GM21423 (cell line): ENCODE measurements at regions not wholly inside any gene's neighbourhood (a gene's known extent, or its start where the extent isn't known, plus 50 kb on each side); places are given as distances from the start of the nearest gene placed in this dataset.
A peak's percentile ranks its signal among the peaks of the same experiment; 100 is the strongest.

Experiments used
- ATAC-seq: cut with Tn5 transposase; IDR thresholded peaks from one replicate; pipeline ENCODE4 v1.9.1; 2021; ENCODE audit warnings: mild to moderate bottlenecking, moderate library complexity; ENCODE audit not compliant: unreplicated experiment

DNA sequence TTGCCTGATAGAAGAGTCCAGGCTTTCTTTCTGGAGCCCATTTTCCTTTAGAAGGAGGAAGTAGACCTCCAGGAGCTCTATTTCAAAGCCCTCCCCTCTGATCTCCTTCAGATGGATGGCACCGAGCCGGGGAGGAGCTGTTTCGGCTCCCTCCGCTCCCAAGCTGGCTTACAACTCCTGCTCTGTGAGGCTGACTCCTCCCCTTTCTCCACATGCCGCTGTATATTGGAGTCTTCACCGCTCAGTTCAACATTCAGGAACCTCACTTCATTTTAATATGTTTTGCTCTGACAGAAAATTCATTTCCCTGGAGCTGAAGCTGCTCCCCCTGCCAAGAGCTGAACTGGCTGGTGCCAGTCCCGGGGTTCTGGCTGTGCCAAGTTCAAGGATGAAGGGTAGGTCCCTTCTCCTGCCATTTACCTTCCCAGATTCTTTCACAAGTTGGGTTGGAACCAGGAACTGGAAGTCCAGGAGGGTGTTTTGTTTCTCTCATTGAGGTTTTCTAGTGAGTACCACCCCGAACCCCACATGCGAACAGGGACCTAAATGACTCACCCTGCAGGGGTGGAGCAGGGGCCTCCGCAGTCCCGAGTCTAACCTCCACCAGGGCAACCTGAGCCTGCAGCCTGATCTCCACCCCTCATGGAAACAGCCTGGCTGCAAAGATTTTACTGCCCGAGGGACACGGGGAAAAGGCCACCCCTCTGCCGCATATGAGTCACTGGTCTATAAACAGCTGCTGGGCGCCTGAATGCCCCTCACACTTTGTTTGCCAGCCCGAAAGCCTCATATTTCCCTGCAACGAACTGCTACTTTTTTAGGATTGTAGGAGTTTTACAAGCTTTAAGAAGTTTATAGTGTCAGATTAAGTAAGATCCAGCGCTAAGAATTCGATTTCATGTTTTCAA is 68.6 kb upstream of the FOXA2 start:
- ATAC-seq: no peak

DNA sequence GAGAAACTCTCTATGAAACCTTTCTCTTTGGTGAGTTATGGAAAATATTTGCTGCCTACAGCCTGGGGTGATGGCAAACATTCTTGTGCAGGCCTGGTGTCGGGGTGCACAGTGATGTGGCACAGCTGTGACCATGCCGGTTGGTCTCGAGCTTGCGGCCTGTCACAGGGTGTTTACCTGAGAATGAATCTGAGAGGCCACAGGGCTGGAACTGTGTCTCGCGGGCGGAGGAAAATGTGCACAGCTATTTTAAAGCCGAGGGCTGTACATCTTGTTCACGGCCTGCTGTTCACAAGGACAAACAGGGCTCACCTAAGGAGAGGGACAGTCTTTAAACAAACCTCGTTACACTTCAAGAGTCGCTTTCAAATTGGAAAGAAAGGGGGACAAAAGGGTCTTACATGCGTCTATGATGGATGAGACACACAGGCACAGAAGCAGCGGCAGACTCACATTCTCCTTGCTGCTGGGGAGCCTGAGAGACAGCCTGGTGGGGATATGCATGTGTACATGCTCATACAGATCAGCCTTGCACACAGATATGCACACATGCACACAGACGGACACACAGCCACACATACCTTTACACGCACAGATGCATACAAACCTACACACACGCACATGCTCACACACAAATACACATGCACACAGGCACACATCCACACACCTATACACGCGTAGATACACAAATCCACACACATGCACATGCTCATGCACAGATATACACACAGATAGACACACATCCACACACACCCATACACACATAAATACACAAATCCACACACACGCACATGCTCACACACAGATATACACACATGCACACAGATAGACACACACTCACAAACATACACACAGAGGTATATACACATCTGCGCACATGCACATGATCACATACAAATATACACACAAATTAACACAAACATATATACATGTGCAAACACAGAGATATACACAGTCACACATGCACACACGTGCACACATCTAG is 69.6 kb upstream of the FOXA2 start:
- ATAC-seq: no peak

DNA sequence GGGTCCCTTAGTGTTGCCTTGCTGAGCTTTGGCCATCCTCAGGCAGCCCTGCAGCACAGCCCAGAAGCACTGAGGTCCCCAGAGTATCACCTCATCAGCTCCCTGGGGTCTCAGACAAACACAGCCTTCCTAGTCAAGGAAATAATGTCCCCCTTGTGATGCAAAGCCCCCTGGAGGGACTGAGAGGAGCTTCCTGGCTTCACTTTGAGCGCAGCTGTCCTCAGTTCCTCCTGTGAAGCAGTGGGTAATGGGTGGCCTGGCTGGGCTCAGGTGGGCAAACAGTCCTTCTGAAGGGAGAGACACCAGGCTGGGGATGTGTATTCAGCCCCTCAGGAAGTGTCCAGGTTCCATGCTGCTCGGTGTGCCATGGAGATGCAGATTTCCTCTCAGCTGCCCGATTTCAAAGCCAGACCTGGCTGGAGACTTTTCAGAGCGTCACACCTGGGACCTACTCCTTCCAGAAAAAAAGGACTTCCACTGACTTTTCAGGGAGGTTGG is 79.2 kb upstream of the FOXA2 start:
- ATAC-seq: no peak

DNA sequence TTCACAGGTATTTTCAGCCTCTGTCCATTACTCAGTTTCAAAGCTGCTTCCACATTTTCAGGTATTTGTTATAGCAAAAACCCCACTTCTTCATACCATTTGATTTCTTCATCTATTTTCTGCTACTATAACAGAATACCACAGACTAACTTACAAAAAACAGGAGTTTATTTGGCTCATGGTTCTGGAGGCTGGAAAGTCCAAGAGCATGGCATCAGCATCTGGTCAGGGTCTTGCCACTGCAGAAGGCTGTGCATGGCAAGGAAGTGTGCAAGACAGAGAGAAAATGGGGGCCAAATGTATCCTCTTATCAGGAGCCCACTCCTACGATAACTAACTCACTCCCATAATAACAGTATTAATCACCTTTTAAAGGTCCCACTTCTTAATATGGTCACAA is 82.8 kb upstream of the FOXA2 start:
- no peak for ATAC-seq

DNA sequence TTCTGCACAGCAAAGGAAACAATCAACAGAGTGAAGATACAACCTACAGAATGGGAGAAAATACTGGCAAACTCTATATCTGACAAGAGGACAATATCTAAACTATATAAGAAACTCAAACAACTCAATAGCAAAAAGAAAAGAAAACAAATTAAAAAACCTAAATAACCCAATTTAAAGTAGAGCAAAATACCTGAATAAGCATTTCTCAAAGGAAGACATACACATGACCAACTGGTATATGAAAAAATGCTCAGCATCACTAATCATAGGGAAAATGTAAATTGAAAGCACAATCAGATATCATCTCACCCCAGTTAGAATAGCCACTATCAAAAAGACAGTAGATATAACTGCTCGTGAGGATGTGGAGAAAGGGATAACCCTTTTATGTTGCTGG is 87.8 kb upstream of the FOXA2 start:
- ATAC-seq: no peak

DNA sequence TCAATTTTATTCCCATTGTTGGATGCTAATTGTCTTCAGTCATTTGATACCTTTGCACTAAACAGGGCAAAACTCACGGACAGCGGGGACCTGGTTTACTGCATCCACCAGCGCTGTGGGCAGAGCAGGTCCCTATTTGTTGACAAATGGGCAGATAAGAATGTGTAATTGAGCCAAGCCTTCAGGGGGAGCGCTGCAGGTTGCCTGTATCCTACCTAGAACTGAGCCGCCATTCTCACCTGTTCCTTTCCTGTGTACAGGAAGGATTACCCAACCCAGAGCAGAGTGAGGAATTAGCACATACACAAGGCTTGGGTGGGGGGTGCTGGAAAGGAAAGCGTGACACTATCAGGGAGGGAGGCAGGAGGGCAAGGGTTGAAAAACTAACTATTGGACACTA is 89.1 kb upstream of the FOXA2 start:
- ATAC-seq: no peak

DNA sequence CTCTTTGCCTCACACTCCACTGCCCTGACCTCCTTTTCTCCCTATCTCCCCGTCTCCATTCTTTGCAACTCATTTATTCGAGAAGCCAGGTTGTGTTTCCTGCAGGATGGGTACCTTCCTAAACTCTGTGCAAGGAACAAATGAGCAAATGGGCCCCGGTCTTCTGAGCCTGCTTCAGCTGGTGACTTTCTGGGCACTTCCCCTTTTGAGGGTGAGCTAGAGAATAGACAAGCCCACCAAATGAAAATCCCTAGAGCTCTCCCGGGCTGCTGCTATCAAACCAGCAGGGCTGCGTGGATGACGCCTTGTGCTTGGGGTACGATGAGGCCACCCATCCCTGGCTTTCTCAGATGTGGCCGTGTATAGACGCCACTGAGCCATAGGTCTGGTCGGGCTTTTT is 91.0 kb upstream of the FOXA2 start:
- no peak for ATAC-seq

DNA sequence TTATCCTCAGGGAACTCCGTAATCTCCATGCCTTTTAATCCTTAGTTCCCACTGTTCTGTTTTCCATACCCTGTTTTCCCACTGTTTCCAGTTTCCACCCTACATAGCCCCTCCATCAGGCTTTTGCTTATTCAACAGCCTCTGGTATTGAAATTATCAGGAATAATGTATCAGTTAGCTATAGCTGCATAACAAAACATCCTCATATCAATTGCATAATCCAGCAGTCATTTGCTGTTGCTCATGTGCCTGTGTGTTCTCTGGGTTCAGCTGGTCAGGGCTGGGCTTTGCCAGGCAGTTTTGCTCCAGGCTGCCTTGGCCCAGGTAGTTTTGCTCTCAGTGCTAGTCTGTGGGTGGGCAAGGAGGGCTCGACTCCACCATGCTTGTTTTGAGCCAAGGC is 94.3 kb upstream of the FOXA2 start:
- no peak for ATAC-seq

DNA sequence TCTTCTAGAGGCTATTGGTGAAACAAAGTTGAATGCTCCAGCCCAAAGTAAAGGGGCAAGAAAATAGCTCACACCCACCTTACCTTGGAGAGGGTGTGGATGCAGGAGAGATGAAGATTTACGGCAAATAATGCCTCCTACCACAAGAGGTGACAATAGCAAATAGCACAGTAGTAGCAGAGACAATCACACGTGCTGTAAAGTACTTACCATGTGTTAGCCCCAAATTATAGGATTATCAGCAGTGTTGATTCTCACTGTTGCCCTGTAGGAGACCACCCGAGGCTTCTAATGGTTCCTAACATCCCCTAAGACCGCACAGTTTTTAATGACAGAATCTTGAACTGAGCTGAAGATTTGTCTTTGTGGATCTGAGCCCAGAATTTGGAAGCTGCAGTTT is 94.8 kb upstream of the FOXA2 start:
- ATAC-seq: no peak

DNA sequence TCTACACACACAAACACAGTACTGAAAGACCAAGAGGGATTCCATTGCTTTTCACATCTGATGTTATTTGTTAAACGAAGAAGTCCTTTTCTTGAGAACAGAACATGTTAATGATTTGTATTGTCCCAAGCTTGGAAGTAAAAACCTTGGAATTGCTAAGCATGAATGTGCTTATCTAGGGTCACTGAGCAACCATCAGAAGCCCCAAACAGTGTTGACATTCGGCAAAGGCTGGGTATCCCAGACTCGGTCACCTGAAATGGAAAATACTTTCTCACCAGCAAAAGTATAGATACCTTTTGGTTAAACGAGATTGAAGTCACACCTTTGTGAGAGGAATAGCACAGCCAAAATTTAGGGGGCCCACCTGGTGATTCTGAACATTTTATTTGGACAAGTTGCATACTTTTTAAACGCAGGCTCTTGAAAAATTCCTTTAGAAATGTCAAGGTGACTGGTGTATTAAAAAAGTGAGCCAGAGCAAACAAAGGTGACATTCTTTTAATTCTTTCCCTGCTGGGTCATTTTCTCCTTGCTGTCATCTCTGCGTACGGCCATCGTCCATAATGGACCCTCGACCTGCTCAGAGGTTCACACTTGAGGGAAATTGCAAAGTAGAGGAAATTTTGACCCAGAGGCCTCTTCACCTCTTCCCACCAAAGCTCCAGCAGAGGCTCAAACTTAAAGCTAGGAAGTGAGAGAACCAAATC is 95.8 kb upstream of the FOXA2 start:
- ATAC-seq: no peak

DNA sequence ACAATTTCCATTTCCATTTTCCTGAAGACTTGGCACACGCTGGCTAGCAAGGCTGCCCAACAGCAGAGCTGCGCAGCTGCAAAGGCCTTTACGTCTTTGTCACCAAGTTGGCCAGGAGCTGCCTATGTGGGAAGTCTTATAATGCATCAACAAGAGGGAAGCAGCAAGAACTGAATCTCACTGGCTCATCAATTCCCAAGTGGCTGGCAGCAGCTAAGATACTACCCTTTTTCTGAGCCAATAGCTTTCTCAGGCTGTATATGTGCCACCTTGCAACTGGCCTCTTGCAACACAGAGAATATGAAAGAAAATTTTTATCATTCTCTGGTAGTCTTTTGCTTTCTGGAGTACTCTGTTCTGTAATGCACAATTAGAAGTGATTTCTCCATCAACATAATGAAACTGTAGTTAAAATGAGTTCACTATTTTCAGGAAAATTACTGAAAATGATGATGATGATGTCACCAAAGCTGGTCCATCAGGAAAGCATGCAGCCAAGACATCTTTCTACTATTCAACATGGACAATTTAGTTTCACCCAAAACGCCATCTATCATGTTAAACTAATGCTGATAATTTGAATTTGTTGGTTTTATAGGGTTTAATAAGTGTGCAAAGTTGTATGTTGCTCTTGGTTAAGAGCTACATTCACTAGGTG is 97.3 kb upstream of the FOXA2 start:
- no peak for ATAC-seq

DNA sequence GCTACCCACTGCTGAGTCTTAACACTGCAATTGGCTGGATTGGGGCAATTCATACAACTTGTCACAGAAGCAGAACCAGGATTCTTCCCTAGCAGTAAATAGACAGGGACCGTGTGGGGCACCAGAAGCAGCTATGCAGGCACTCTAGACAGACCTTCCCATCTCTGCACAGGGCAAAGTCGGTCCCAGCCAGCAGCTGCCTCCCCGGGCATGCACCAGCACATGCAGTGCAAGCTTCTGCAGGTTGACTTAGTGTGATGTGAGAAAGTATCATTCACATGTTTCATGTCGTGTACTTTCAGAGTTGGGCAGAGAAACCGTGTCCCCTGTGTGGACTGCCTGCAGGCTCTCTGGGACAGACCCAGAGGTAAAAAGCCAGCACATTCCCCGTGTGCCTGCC is 98.0 kb upstream of the FOXA2 start:
- no peak for ATAC-seq

DNA sequence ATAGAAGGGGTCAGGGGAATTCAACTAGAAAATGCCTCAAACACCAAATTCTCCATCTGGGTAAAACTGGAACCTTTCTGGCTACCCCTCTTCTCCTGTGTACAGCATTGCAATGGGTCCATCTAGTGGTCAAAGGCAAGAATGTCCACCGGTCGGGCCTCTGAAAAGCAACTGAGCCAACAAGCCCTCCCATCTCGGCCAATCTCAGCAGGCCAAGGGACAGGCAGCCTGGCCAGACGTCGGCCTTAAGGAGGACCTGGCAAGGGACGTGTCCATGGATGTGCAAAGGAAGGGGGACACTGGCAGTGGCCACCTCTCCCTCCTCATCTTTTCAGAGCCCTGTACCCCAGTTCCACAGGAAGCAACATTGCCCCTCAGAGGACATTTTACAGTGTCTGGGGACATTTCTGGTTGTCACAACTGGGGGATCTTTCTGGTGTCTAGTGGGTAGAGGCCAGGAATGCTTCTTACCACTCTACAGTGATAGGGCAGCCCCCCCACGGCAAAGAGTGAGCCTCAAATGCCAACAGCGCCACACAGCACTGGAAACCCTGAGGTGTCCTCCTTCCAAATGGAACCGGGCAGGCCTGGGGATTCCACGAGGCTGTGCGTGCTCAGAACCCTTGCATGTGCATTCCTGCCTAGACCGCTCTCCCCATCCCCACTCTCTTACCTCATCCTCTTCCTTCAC is 99.8 kb upstream of the FOXA2 start:
- peak; percentile 65 for ATAC-seq

DNA sequence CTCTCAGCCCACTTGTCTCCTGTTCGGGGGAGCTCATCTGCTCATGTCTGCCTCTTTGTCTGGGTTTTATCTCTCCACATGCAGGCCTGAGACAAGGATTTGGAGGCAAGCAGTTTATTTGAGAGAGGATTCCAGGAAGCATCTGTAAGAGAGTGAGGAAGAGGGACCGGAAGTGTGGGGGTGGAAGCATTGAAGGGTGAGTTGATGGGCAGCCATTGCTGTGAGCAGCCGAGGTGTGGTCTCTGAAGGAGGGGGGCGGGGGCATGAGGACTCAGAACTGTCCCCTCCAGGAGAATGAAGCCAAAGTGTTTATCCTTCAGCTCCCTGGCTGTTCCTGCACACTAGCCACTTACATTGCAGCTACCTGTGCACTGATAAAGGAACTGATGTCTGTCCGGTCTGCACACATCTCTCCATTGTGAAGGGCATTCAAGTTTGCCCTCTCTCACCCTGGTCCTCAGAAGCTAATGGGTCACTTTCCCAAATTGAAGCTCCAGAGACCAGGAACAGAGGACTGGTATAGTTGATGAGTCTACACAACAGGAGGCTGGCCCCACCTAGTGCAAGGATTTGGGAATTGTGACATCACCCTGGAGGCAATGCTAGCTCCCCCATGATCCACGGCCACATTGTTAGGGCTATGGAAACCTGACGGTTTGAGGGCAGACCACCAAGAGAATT is 100.5 kb upstream of the FOXA2 start:
- ATAC-seq: no peak

DNA sequence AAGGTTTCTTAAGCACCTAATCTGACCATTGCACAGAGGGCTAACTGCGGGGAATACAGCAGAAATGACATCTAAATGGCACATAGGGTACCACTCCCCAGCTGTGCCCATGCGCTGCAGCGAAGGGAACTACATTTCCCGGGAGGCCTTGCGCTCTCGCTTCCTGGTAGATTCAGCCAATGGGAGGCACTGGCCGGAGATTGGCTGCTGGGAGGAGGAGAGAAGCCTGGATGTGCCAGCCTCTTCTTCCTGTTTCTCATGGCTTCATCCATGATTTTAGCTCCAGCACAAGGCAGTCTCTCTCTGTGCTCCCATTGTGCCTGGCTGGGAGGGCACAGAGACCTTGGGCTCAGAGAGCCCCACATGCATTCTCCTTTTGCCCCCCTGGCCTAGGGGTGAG is 101.7 kb upstream of the FOXA2 start:
- no peak for ATAC-seq

DNA sequence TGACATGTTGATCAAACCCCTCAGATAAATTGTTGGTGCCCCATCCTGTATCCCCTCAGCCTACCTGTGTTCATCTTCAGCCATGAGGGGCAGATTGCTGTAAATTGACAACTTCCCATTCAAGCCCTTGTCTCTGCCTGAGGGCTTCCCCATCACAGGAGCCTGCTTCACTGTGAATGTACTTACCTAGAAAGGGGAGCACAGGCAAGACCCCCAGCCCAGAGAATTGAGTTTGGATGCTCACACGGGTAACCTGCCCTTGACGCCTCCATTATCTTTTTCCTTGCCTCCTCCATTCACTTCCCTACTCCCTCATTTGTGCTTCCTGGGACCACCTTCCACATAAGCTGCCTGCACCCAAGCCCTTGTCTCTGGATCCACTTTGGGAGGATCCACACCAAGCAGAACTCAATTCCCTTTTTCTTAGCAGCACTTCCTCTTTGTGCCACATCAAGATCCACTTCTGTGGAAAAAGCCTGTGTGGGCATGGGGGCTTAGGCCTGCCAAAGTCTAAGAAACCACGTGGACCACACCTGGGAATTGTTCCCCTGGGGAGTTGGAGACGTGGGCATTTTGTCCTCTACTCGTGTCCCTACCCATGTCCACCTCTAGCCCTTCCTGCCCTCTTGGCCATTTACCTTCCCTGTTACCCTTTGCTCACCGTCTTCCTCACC is 103.4 kb upstream of the FOXA2 start:
- ATAC-seq: no peak

DNA sequence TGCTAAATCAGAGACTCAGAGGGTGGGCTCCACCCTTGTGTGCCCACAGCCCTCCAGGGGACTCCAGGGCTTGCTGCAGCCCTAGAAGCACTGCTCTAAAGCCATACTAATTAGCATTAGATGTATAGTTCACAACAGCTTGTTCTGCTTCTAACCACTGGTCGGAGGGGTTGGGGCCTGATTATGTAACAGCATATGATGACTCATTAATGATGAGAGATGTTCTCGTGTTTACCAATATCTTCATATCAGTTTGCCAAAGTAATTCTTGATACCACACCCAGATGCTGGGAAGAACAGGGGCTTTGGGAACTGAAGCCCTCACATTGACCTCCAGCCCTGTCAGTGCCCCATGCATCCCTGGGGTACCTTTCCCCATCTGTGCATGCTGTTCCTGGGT is 104.1 kb upstream of the FOXA2 start:
- no peak for ATAC-seq

DNA sequence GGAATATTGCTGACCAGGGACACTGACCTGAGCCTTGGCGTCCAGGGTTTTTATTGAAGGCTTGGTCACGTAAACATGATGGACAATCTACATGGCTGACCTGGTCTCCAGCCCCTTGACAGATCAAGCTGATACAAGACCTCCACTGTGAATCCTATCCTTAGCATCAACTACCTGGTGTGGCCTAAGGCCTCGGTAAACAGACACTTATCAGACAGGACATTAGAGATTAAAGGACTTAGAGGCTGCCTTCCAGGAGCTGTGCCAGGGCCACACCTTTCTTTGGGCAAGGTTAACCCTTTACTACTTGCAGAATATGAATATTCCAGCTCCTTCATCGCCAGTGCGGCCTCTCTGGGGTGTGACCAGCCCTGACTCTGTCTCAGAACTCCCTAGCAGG is 104.9 kb upstream of the FOXA2 start:
- ATAC-seq: no peak

DNA sequence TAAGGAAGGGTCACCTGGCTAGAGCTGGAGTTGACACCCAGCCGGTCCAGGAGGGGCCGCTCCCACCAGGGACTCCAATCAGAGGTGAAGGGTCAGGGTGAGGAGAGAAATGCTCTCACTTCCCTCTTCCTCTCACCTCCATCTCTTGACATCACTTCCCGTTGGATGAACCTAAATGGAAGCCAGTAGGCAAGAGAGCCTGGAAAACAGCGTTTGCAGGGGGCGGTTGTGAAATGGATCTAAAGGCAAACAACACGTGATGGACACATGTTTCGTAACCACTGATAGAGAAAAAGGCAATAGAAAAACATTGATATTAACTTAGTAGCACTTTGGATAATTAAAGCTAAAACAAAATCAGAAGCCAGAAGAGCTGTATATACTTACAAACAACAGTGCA is 105.6 kb upstream of the FOXA2 start:
- ATAC-seq: no peak
